Right lung (tissue), 2 donors: ENCODE measurements at regions not wholly inside any gene's neighbourhood (a gene's known extent, or its start where the extent isn't known, plus 50 kb on each side); places are given as distances from the start of the nearest gene placed in this dataset.

Experiments
- DNase-seq, 2 donors: peaks; one replicate each; pipeline ENCODE4 v3.0.0-alpha.2; 2013

- DNase-seq, result no peak
These were observed 906.6 kb downstream of the TUSC7 start for GRCh38 chr3:117616227-117616626.

- peak; percentile 15 to 16 for DNase-seq
These were observed 908.3 kb downstream of the TUSC7 start for GRCh38 chr3:117617906-117618305.

GRCh38 chr3:117618462-117618861 is 908.9 kb downstream of the TUSC7 start:
- DNase-seq, result no peak

- no peak for DNase-seq
These were observed 910.2 kb downstream of the TUSC7 start for GRCh38 chr3:117619805-117620204.

GRCh38 chr3:117622171-117622841 is 912.7 kb downstream of the TUSC7 start:
- no peak for DNase-seq

GRCh38 chr3:117624424-117624823 is 914.8 kb downstream of the TUSC7 start:
- no peak for DNase-seq

GRCh38 chr3:117625174-117625573 is 915.6 kb downstream of the TUSC7 start:
- DNase-seq, result no peak

- DNase-seq, result no peak
These were observed 917.0 kb downstream of the TUSC7 start for GRCh38 chr3:117626577-117626976.

GRCh38 chr3:117628823-117629291 is 919.3 kb downstream of the TUSC7 start:
- peak; percentile 74 to 80 for DNase-seq

- DNase-seq, result no peak
These were observed 919.9 kb downstream of the TUSC7 start for GRCh38 chr3:117629505-117629904.

GRCh38 chr3:117630469-117630868 is 920.9 kb downstream of the TUSC7 start:
- no peak for DNase-seq

- no peak for DNase-seq
These were observed 921.3 kb downstream of the TUSC7 start for GRCh38 chr3:117630885-117631284.

GRCh38 chr3:117631781-117632180 is 922.2 kb downstream of the TUSC7 start:
- DNase-seq, result no peak

GRCh38 chr3:117632191-117632590 is 922.6 kb downstream of the TUSC7 start:
- no peak for DNase-seq

GRCh38 chr3:117633207-117633606 is 923.6 kb downstream of the TUSC7 start:
- no peak for DNase-seq

- DNase-seq, result no peak
These were observed 928.1 kb downstream of the TUSC7 start for GRCh38 chr3:117637666-117638065.

- DNase-seq, result no peak
These were observed 934.6 kb downstream of the TUSC7 start for GRCh38 chr3:117644203-117644602.

GRCh38 chr3:117645561-117646242 is 936.1 kb downstream of the TUSC7 start:
- DNase-seq, result no peak

GRCh38 chr3:117647435-117647834 is 937.9 kb downstream of the TUSC7 start:
- no peak for DNase-seq

GRCh38 chr3:117651246-117651645 is 941.7 kb downstream of the TUSC7 start:
- peak in 1 of 2 donors; percentile 9 for DNase-seq

GRCh38 chr3:117656391-117656790 is 946.8 kb downstream of the TUSC7 start:
- no peak for DNase-seq

GRCh38 chr3:117657278-117657677 is 947.7 kb downstream of the TUSC7 start:
- no peak for DNase-seq
